Esophagus squamous epithelium (tissue), 5 donors: ENCODE measurements at regions not wholly inside any gene's neighbourhood (a gene's known extent, or its start where the extent isn't known, plus 50 kb on each side); places are given as distances from the start of the nearest gene placed in this dataset.
"Not testable (repeated sequence)": the region's sequence is repeated elsewhere in the genome, so short reads cannot be mapped to it uniquely, and the experiment has no call there.

ENCODE experiments used
- DNase-seq: peaks from one replicate; lab custom pipeline; 2025; lab: John Stamatoyannopoulos, UW
- H3K27ac ChIP-seq, 4 donors: fragments of 200-600 bp; sonication (generic); one replicate each; pipeline ENCODE4 v1.5.1; 2016 to 2019; ENCODE audit warnings: mild to moderate bottlenecking in 1 of 4
- H3K27me3 ChIP-seq, 4 donors: fragments of 200-600 bp; sonication (generic); 1 replicate in 3 of 4; 2 replicates in 1 of 4; pipeline versions ENCODE4 v1.5.1 to v1.6.0; 2017 to 2021; ENCODE audit warnings: antibody characterized with exemption in 1 of 4
- H3K36me3 ChIP-seq, 3 donors: fragments of 200-600 bp; sonication (generic); one replicate each; pipeline ENCODE4 v1.5.1; 2016 to 2019
- H3K4me1 ChIP-seq, 3 donors: fragments of 200-600 bp; sonication (generic); one replicate each; pipeline ENCODE4 v1.5.1; 2017 to 2019
- H3K4me3 ChIP-seq, 4 donors: fragments of 200-600 bp; sonication (generic); 1 replicate in 3 of 4; 2 replicates in 1 of 4; pipeline ENCODE4 v1.5.1; 2016 to 2019; ENCODE audit warnings: mild to moderate bottlenecking in 2 of 4, moderate library complexity in 1 of 4
- H3K9me3 ChIP-seq, 3 donors: fragments of 200-600 bp; sonication (generic); one replicate each; pipeline ENCODE4 v1.5.1; 2016 to 2019
- CTCF ChIP-seq, 6 experiments: fragments of 450-650 bp in 4 of 6; fragments of 200-600 bp in 2 of 6; sonication (generic) in 2 of 6; IDR thresholded peaks; one replicate each; pipeline ENCODE4 v1.5.1; 2016 to 2019; ENCODE audit warnings: antibody characterized with exemption in 6 of 6, mild to moderate bottlenecking in 4 of 6, moderate library complexity in 4 of 6
- POLR2A ChIP-seq, 4 donors: fragments of 450-650 bp; IDR thresholded peaks; one replicate each; pipeline ENCODE4 v1.6.1; 2017; ENCODE audit warnings: antibody characterized with exemption in 4 of 4, mild to moderate bottlenecking in 4 of 4, moderate library complexity in 3 of 4
- WGBS, 2 donors: methylation state at CpG; one replicate each; pipeline ENCODE4 v1.1.5; 2018; 5-methylcytosine and 5-hydroxymethylcytosine counted together
- intact Hi-C: fragments of 100-400 bp; cut with DNase I; formaldehyde crosslinking; loops from one replicate; pipeline ENCODE4 v1.15.0; 2022
- donor health status: DM: yes; HTN: yes; CAD: no.

GRCh38 chr18:25495606-25496005 lies 143.6 kb upstream of the ZNF521 start:
- Histone ChIP-seq H3K4me1 (no peaks in the 10 kb centered on the region), H3K4me3 (no peak overlapping the region), H3K9me3 (peaks cover 0 to 5% (median 0%) of the 10 kb centered on the region in 3 donors), H3K27me3 (no peaks in the 10 kb centered on the region), H3K36me3 (no peaks in the 10 kb centered on the region), H3K27ac (no peak overlapping the region)
- DNase-seq: no peak
- intact Hi-C loops: no loop called here
- 33 to 35% methylated on average over 1 of the region's 1 CpG for WGBS, 2 donors
- no peak for TF ChIP-seq CTCF (IDR thresholded peaks at IDR 0.05)

GRCh38 chr18:25494888-25495287 lies 142.9 kb upstream of the ZNF521 start:
- no peaks in the 10 kb centered on the region for H3K27me3 ChIP-seq
- H3K36me3 ChIP-seq: no peaks in the 10 kb centered on the region
- no peaks in the 10 kb centered on the region for H3K4me1 ChIP-seq
- DNase-seq: no peak
- peaks cover 0 to 5% (median 0%) of the 10 kb centered on the region in 3 donors for H3K9me3 ChIP-seq
- H3K4me3 ChIP-seq: no peak overlapping the region
- no peak for TF ChIP-seq POLR2A (IDR thresholded peaks at IDR 0.05)
- no peak for TF ChIP-seq CTCF (IDR thresholded peaks at IDR 0.05)
- intact Hi-C loops: no loop called here
- H3K27ac ChIP-seq: no peak overlapping the region
- 58 to 69% methylated on average over 1 of the region's 1 CpG for WGBS, 2 donors

GRCh38 chr18:25493401-25493800 lies 141.4 kb upstream of the ZNF521 start:
- no peaks in the 10 kb centered on the region for H3K4me1 ChIP-seq
- no peak for TF ChIP-seq POLR2A (IDR thresholded peaks at IDR 0.05)
- TF ChIP-seq CTCF (IDR thresholded peaks at IDR 0.05): no peak
- H3K4me3 ChIP-seq: no peak overlapping the region
- no peaks in the 10 kb centered on the region for H3K36me3 ChIP-seq
- H3K27ac ChIP-seq: no peak overlapping the region
- intact Hi-C loops: no loop called here
- H3K27me3 ChIP-seq: no peaks in the 10 kb centered on the region
- DNase-seq: no peak
- peaks cover 0 to 5% (median 0%) of the 10 kb centered on the region in 3 donors for H3K9me3 ChIP-seq

- TF ChIP-seq POLR2A (IDR thresholded peaks at IDR 0.05) (no peak), CTCF (IDR thresholded peaks at IDR 0.05) (no peak)
- DNase-seq: no peak
- 77 to 83% methylated on average over 4 of the region's 4 CpGs for WGBS, 2 donors
- intact Hi-C loops: no loop called here
- H3K4me3 ChIP-seq: no peak overlapping the region
- no peaks in the 10 kb centered on the region for H3K36me3 ChIP-seq
- no peaks in the 10 kb centered on the region for H3K4me1 ChIP-seq
- no peaks in the 10 kb centered on the region for H3K27me3 ChIP-seq
- no peak overlapping the region for H3K27ac ChIP-seq
- H3K9me3 ChIP-seq: peaks cover 0 to 5% (median 0%) of the 10 kb centered on the region in 3 donors
Measured at GRCh38 chr18:25490316-25490715, 138.3 kb upstream of the ZNF521 start.

- WGBS, 2 donors: 62 to 69% methylated on average over 2 of the region's 2 CpGs
- intact Hi-C loops: no loop called here
- TF ChIP-seq CTCF (IDR thresholded peaks at IDR 0.05) (no peak), POLR2A (IDR thresholded peaks at IDR 0.05) (no peak)
Measured at GRCh38 chr18:25473008-25473407, 121.0 kb upstream of the ZNF521 start.

GRCh38 chr18:25470756-25471524 lies 119.0 kb upstream of the ZNF521 start:
- H3K9me3 ChIP-seq, intact Hi-C loops, H3K27me3 ChIP-seq, H3K36me3 ChIP-seq, H3K4me3 ChIP-seq, DNase-seq, H3K27ac ChIP-seq: not testable (repeated sequence)
- 87 to 91% methylated on average over 7 of the region's 7 CpGs for whole genome bisulfite sequencing, 2 donors
- peaks cover 0 to 28% (median 3%) of the 10 kb centered on the region in 3 donors for H3K4me1 ChIP-seq

More at GRCh38 chr18:25473008-25473407, 121.0 kb upstream of the ZNF521 start:
- no peak overlapping the region for H3K4me3 ChIP-seq
- no peaks in the 10 kb centered on the region for H3K36me3 ChIP-seq
- no peaks in the 10 kb centered on the region for H3K27me3 ChIP-seq
- no peak for DNase-seq
- no peaks in the 10 kb centered on the region for H3K9me3 ChIP-seq
- H3K4me1 ChIP-seq: peaks cover 0 to 9% (median 0%) of the 10 kb centered on the region in 3 donors
- H3K27ac ChIP-seq: no peak overlapping the region
